MM.1S (cell line): ENCODE measurements at regions not wholly inside any gene's neighbourhood (a gene's known extent, or its start where the extent isn't known, plus 50 kb on each side); places are given as distances from the start of the nearest gene placed in this dataset.
"Not testable (repeated sequence)": the region's sequence is repeated elsewhere in the genome, so short reads cannot be mapped to it uniquely, and the experiment has no call there.

Experiments used
- DNase-seq: peaks from one replicate; pipeline ENCODE4 v3.0.0-alpha.2; 2015
- H2AFZ ChIP-seq: fragments of 300-600 bp; sonication (generic); 2 replicates; pipeline ENCODE4 v1.6.0; 2016; ENCODE audit warnings: antibody characterized with exemption, low read length
- H3F3A ChIP-seq: fragments of 300-600 bp; sonication (generic); 2 replicates; pipeline ENCODE4 v1.6.1; 2016; ENCODE audit warnings: mild to moderate bottlenecking, antibody characterized with exemption, low read length, moderate library complexity, mixed read lengths; ENCODE audit not compliant: insufficient read depth
- H3K27ac ChIP-seq: fragments of 300-600 bp; sonication (generic); 2 replicates; pipeline ENCODE4 v1.5.1; 2016; ENCODE audit warnings: mild to moderate bottlenecking, low read length
- H3K27me3 ChIP-seq: fragments of 300-600 bp; sonication (generic); replicated peaks from 2 replicates; pipeline ENCODE4 v1.6.0; 2016; ENCODE audit warnings: low read length; ENCODE audit not compliant: insufficient read depth
- H3K36me3 ChIP-seq: fragments of 300-600 bp; sonication (generic); replicated peaks from 2 replicates; pipeline ENCODE4 v1.6.1; 2016; ENCODE audit warnings: mild to moderate bottlenecking, low read length, mixed read lengths; ENCODE audit not compliant: insufficient read depth
- H3K4me1 ChIP-seq: fragments of 300-600 bp; sonication (generic); 2 replicates; pipeline ENCODE4 v1.6.1; 2016; ENCODE audit warnings: low read length, mixed read lengths
- H3K4me2 ChIP-seq: fragments of 300-600 bp; sonication (generic); 2 replicates; pipeline ENCODE4 v1.6.0; 2016; ENCODE audit warnings: low read depth, low read length
- H3K4me3 ChIP-seq: fragments of 300-600 bp; sonication (generic); 2 replicates; pipeline ENCODE4 v1.5.1; 2016; ENCODE audit warnings: low read length, mixed read lengths
- H3K79me2 ChIP-seq: fragments of 300-600 bp; sonication (generic); 2 replicates; pipeline ENCODE4 v1.6.1; 2016; ENCODE audit warnings: mixed run types, low read length, mixed read lengths
- H3K9ac ChIP-seq: fragments of 300-600 bp; sonication (generic); 2 replicates; pipeline ENCODE4 v1.6.1; 2016; ENCODE audit warnings: low read length, mixed read lengths
- H3K9me2 ChIP-seq: fragments of 300-600 bp; sonication (generic); replicated peaks from 2 replicates; pipeline ENCODE4 v1.6.1; 2016; ENCODE audit warnings: mild to moderate bottlenecking, low read length, mixed read lengths; ENCODE audit not compliant: insufficient read depth
- H3K9me3 ChIP-seq: fragments of 300-600 bp; sonication (generic); replicated peaks from 2 replicates; pipeline ENCODE4 v1.6.1; 2016; ENCODE audit warnings: mild to moderate bottlenecking, low read length, mixed read lengths; ENCODE audit not compliant: insufficient read depth
- H4K20me1 ChIP-seq: fragments of 300-600 bp; sonication (generic); 2 replicates; pipeline ENCODE4 v1.6.1; 2016; ENCODE audit warnings: mild to moderate bottlenecking, low read length, moderate library complexity, mixed read lengths; ENCODE audit not compliant: insufficient read depth
- CTCF ChIP-seq: fragments of 300-600 bp; sonication (generic); IDR thresholded peaks from 2 replicates; pipeline ENCODE4 v1.5.1; 2016; ENCODE audit warnings: antibody characterized with exemption, low read length, mixed read lengths
- EZH2 ChIP-seq: fragments of 300-600 bp; sonication (generic); optimal IDR thresholded peaks from 2 replicates; pipeline ENCODE3; 2017; ENCODE audit warnings: low read depth, mild to moderate bottlenecking, antibody characterized with exemption, low read length, mixed read lengths
- EZH2phosphoT487 ChIP-seq: fragments of 300-600 bp; sonication (generic); IDR thresholded peaks from 2 replicates; pipeline ENCODE4 v1.6.1; 2018; ENCODE audit warnings: antibody characterized with exemption, low read length

GRCh38 chr5:148740966-148741742, 85.3 kb upstream of the ADRB2 start:
- Histone ChIP-seq H3K27ac (no peak overlapping the region), H3K4me2 (no peak overlapping the region), H3K79me2 (no peaks in the 10 kb centered on the region), H2AFZ (no peak overlapping the region), H3K4me3 (no peak overlapping the region), H3K9me3 (no peaks in the 10 kb centered on the region), H3F3A (no peaks in the 10 kb centered on the region), H3K4me1 (no peaks in the 10 kb centered on the region), H3K27me3 (no peaks in the 10 kb centered on the region), H4K20me1 (no peaks in the 10 kb centered on the region), H3K9ac (no peak overlapping the region), H3K36me3 (no peaks in the 10 kb centered on the region), H3K9me2 (no peaks in the 10 kb centered on the region)
- DNase-seq = peak; percentile 61
- TF ChIP-seq EZH2 = no peak
- peak; percentile 85 for TF ChIP-seq CTCF

- H4K20me1 ChIP-seq, H3K9me2 ChIP-seq, H3K9ac ChIP-seq, H3K36me3 ChIP-seq, H3K9me3 ChIP-seq, H3K4me1 ChIP-seq, H3K4me3 ChIP-seq, H3K4me2 ChIP-seq, H3K27ac ChIP-seq, H2AFZ ChIP-seq, DNase-seq, H3F3A ChIP-seq, H3K79me2 ChIP-seq, H3K27me3 ChIP-seq: not testable (repeated sequence)
Measured at GRCh38 chr5:148741766-148742165, 84.6 kb upstream of the ADRB2 start.

GRCh38 chr5:148744380-148744779, 82.0 kb upstream of the ADRB2 start:
- DNase-seq, H3K4me1 ChIP-seq, H3K4me2 ChIP-seq: not testable (repeated sequence)

GRCh38 chr5:148746826-148747535, 79.4 kb upstream of the ADRB2 start:
- no peaks in the 10 kb centered on the region for H3K36me3 ChIP-seq
- TF ChIP-seq CTCF = no peak
- no peak for TF ChIP-seq EZH2
- TF ChIP-seq EZH2phosphoT487 = no peak
- H4K20me1 ChIP-seq = no peaks in the 10 kb centered on the region
- H3K4me1 ChIP-seq = peaks cover 3% of the 10 kb centered on the region; the same call in 1 of the 2 replicates
- no peak overlapping the region for H2AFZ ChIP-seq
- no peaks in the 10 kb centered on the region for H3K9me3 ChIP-seq
- no peak overlapping the region for H3K4me3 ChIP-seq
- H3K27me3 ChIP-seq = no peaks in the 10 kb centered on the region
- H3K79me2 ChIP-seq = no peaks in the 10 kb centered on the region
- no peak overlapping the region for H3K9ac ChIP-seq
- no peak overlapping the region for H3K27ac ChIP-seq
- H3K4me2 ChIP-seq = no peak overlapping the region
- no peaks in the 10 kb centered on the region for H3F3A ChIP-seq
- no peaks in the 10 kb centered on the region for H3K9me2 ChIP-seq
- DNase-seq = no peak

More at GRCh38 chr5:148744380-148744779, 82.0 kb upstream of the ADRB2 start:
- not testable (repeated sequence) for H3K9me2 ChIP-seq, H3K36me3 ChIP-seq, H3K9ac ChIP-seq, H3F3A ChIP-seq, H2AFZ ChIP-seq, H3K4me3 ChIP-seq, H3K27me3 ChIP-seq, H3K27ac ChIP-seq, H4K20me1 ChIP-seq, H3K79me2 ChIP-seq, H3K9me3 ChIP-seq
